ENCODE measurements at regions not wholly inside any gene's neighbourhood (a gene's known extent, or its start where the extent isn't known, plus 50 kb on each side); places are given as distances from the start of the nearest gene placed in this dataset.

- H3K9ac ChIP-seq (replicated peaks; ENCODE audit: extremely low read depth, insufficient read depth, low read length): no peak overlapping the region
- TF ChIP-seq POLR2A (IDR thresholded peaks at IDR 0.05; ENCODE audit: low read depth, low read length): no peak
- TF ChIP-seq MAX (IDR thresholded peaks at IDR 0.05; ENCODE audit: insufficient read depth, insufficient read length): no peak
- no peak for TF ChIP-seq MYC (IDR thresholded peaks at IDR 0.05; ENCODE audit: low read depth, low read length)
- H3K9me3 ChIP-seq (replicated peaks; ENCODE audit: control insufficient read depth, insufficient read depth, low read length): no peaks in the 10 kb centered on the region
- no TSS peak for BruUV-seq (replicated peaks)
- dilution Hi-C loops (cut with MboI; ENCODE audit: extremely low pct_ligation_motif_present, low sequenced_read_pairs) (no loop called here), intact Hi-C loops (cut with micrococcal nuclease) (no loop called here)
- H3K4me3 ChIP-seq (replicated peaks in 1 of 3; ENCODE audit: insufficient read depth in 1 of 3, low read depth in 1 of 3, low read length in 3 of 3): no peak overlapping the region
- no peaks in the 10 kb centered on the region for H3K36me3 ChIP-seq (ENCODE audit: control insufficient read depth in 2 of 2, extremely low read depth in 1 of 2, insufficient read depth in 2 of 2, low read length in 2 of 2)
- H3K27ac ChIP-seq (ENCODE audit: insufficient read depth, low read depth, low read length): no peak overlapping the region
- no peak overlapping the region for H3K4me2 ChIP-seq (ENCODE audit: insufficient read depth, low read length)
- no peaks in the 10 kb centered on the region for H4K20me1 ChIP-seq (replicated peaks; ENCODE audit: control insufficient read depth, extremely low read depth, insufficient read depth, low read length)
- FAIRE-seq: no peak
- H3K27me3 ChIP-seq (ENCODE audit: control insufficient read depth in 2 of 2, insufficient read depth in 2 of 2, low read length in 2 of 2): no peaks in the 10 kb centered on the region
- POLR2A ChIA-PET: no interaction called here
- CTCF ChIA-PET: interaction anchor here (1.4 kb wide), 1 partner anchor 25 kb away, joined by 5 read pairs; no protein-coding TSS in a partner anchor
- H3K79me2 ChIP-seq (ENCODE audit: control insufficient read depth, insufficient read depth, low read length): no peaks in the 10 kb centered on the region
- no peak for DNase-seq (ENCODE audit: low read depth, low spot score)
- H3K4me1 ChIP-seq (ENCODE audit: control insufficient read depth, extremely low read depth, insufficient read depth, low read length): no peaks in the 10 kb centered on the region
- no peaks in the 10 kb centered on the region for H3K9me1 ChIP-seq (replicated peaks; ENCODE audit: control insufficient read depth, extremely low read depth, insufficient read depth, low read length)
- no peak overlapping the region for H2AFZ ChIP-seq (ENCODE audit: low read depth, low read length)
These were observed 62.8 kb downstream of the NUDT10 start for GRCh38 chrX:51395480-51395809.
